SU-DHL-6 (cell line): ENCODE measurements at regions not wholly inside any gene's neighbourhood (a gene's known extent, or its start where the extent isn't known, plus 50 kb on each side); places are given as distances from the start of the nearest gene placed in this dataset.

Experiments
- CTCF ChIP-seq: fragments of 200-600 bp; sonication (generic); IDR thresholded peaks from one replicate; pipeline ENCODE4 v1.5.1; 2017; ENCODE audit warnings: antibody characterized with exemption, mild to moderate bottlenecking, low read length, moderate library complexity; ENCODE audit not compliant: insufficient read depth, poor library complexity, severe bottlenecking
- EZH2phosphoT487 ChIP-seq: fragments of 200-600 bp; sonication (generic), shearing (Covaris generic); conservative IDR thresholded peaks from 2 replicates; pipeline ENCODE4 v1.6.1; 2018; ENCODE audit warnings: mild to moderate bottlenecking, antibody characterized with exemption, low read length, moderate library complexity, mixed read lengths

- TF ChIP-seq CTCF (no peak), EZH2phosphoT487 (no peak)
Observed at GRCh38 chr4:59869559-59869958, 1330.6 kb upstream of the ADGRL3 start.
